Ureter (tissue), 1 donor: ENCODE measurements at regions not wholly inside any gene's neighbourhood (a gene's known extent, or its start where the extent isn't known, plus 50 kb on each side); places are given as distances from the start of the nearest gene placed in this dataset.
"Not testable (repeated sequence)": the region's sequence is repeated elsewhere in the genome, so short reads cannot be mapped to it uniquely, and the experiment has no call there.

Experiments used
- DNase-seq: peaks from one replicate; pipeline ENCODE4 v3.0.0-alpha.2; 2020; ENCODE audit warnings: low spot score
- donor health status: DM: yes; HTN: yes; CAD: no.

DNA sequence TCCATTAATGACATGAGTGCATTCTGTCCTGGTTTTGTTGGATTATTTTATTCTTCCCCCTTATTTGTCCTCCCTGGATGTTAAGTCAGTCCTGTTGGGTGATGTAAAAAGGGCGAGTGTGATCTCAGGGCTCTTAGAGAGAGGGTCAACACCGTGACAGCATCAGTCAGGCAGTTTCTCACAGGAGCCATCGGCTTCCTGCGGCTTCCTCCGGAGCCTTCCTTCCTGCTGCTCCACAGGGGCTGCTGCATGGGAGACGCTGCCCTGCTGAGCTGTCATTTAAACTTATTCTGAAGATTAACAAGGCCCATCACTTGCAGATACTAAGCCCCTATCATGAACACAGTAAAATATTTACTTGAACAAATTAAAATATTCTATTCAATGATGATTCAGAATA is 211.3 kb downstream of the SPATA31A1 start:
- not testable (repeated sequence) for DNase-seq

DNA sequence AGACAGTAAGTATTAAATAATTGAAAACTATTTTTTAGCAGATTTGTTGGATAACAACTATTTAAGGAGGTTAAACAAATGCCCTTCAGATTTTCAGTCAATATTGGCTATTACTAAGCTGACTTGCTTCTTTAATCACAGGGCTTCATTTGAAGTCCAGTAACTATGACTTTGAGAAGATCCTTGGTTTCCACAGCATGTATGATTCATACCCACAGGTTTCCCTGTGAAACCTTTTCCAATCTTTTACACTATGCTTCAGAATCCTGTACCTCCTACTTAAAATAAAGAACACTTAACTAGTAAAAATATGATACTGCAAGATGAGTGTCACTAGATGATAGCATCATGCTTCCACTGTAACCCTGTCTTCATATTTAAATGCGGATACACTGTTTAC is 211.9 kb downstream of the SPATA31A1 start:
- not testable (repeated sequence) for DNase-seq

DNA sequence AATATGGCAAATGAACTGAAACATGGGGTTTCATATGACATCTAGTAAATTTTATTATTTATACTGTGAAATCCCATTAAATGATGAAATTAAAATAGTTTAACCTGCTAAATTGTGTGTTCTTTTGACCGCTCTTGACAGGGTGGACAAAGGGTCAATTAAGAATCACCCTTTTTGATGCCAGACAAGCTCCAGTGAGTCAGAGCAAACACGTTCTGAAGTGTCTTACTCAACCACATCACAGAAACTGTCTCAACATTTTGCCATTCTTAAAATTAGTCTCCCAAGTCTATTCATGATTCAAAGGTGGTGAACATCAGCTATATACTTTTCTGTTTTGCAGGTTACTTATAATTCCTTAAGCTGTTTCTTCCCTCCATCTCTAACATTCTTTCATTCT is 213.4 kb downstream of the SPATA31A1 start:
- not testable (repeated sequence) for DNase-seq

DNA sequence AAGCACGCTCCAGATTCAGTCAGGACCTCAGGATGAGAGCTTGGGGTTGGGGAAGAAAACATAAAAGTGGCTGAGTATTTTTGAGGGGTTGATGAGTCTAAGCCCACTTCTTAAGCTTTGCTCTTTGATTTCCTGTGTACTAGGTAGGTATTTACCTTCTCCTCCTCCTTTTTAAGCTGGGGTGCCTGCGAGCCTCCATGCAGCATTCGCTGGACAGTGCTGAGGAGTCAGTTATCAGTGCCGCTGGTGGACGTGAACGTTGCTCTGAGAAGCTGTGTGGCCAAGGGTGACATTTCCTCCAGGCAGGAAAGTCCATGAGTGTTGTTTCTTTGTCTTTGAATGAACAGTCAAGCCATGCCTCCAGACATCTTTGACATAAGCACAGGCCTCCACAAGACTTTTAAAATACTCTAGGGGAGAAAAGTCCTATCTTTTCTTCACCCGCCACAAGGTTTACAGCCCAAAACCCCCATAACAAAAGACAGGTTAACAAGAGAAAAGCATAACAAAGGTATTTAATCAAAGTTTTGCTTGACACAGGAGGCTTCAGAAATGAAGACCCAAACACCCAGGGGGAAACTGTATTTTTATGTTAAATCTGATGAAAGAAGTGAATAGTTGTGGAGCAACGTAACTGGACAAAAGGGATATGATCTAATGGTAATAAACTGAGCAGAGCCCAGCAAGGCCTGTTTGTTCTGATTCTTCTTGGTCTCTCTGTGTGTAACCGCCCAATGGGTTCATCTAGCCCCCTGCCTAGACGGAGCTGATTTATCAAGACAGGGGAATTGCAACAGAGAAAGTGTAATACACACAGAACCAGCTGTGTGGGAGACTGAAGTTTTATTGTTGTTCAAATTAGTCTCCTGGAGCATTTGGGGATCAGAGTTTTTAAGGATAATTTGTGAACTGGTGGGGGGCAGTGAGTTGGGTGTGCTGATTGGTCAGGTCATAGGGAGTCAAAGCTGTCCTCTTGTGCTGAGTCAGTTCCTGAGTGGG is 217.9 kb downstream of the SPATA31A1 start:
- not testable (repeated sequence) for DNase-seq

DNA sequence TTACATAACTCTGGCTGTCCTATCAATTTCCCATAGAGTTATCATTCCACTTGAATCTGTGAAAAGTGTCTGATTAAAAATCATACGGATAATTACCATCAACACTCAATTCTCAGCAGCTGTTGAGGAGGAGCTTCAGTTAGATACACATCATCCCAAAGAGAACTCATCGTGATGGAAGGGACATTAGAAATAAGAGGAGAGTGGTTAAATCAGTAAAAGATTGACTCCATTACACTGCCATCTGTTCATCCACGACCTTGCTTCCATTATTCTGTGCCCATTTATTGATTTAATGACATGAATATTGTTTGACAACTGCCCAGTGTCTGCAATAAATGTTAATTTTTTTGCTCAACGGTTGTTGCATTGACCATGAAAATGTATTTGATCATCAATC is 223.5 kb downstream of the SPATA31A1 start:
- not testable (repeated sequence) for DNase-seq

DNA sequence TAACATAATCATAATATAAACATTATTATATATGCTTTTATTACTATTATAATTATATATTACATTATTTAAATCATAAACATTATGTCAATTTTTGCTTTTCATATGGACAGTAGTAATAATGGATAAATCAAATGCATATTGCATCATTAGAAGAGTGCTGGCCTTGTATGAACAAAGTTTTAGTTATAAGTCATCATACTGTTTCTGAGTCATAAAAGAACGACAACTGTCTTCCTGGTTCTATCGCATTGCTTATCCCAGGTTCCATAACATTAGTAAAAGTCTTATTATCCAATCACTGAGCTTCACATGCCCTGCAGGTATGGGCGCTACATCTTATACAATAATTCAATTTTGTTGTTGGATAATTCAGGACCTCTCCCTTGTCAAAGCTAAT is 225.8 kb downstream of the SPATA31A1 start:
- DNase-seq: not testable (repeated sequence)

DNA sequence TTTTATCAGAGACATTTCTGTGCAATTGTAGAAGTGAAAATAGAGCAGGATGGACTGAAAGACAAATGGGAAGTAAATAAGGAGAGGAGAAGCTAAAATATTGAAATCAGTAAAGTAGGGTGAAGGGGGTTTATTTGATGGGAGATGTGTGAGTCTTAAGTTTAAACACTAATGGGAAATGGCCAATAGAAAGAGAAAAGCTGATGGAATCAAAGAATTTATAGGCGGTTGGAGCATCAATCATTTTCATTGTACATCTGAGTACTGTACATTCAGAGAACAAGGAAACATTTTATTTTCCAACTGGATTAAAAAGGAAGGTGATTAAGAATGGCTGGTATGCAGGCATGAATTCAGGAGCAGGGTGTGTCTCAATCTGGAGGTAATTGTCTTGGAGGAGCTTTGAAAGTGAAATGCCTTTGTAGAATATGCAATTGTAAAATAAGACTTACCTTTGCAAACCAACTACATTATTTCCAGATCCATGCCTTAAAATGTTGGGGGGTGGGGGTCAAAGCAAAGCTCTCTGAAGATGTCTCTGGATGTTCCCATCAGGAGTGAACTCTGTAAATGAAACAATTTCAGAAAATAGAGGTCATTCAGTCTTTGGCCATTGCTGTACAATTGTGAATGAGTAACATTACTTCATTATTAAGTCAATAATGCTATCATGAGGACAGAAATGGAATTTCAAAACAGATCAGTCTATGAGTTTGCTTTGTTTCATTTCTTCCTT is 227.4 kb downstream of the SPATA31A1 start:
- DNase-seq: not testable (repeated sequence)

DNA sequence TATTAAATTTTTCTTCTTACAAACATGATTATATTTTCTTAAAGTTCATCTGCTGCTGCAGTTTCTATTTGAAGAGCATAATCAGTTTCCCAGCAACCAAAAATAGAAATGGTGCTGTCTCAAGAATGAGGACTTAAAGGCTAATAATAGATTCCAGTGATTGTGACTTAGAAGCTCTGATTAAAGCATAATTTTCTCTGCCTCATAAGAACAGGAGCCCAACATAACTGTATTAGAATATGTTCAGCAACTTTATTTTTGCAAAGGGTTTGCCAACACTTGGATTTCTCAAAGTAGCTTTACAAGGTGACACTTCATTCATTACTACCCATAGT is 227.9 kb downstream of the SPATA31A1 start:
- not testable (repeated sequence) for DNase-seq

DNA sequence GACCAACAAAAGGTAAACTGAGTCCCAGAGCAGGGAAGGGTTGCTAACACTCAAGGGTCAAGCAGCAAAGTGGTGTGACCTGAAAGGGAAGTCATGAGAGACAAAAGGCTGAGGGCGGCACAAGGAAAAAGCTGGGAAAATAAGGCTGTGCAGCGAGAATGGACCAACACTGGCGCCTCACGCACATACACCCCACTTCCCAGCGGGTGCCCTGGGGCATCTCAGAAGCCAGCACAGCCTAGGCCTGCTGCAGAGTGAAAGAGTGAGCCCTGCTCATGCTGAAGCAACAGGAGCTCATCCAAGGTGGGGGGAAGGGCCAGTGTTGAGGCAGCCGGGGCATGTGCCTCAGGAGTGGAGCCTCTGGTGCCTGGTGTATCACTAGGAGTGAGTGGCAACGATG is 229.8 kb downstream of the SPATA31A1 start:
- not testable (repeated sequence) for DNase-seq

DNA sequence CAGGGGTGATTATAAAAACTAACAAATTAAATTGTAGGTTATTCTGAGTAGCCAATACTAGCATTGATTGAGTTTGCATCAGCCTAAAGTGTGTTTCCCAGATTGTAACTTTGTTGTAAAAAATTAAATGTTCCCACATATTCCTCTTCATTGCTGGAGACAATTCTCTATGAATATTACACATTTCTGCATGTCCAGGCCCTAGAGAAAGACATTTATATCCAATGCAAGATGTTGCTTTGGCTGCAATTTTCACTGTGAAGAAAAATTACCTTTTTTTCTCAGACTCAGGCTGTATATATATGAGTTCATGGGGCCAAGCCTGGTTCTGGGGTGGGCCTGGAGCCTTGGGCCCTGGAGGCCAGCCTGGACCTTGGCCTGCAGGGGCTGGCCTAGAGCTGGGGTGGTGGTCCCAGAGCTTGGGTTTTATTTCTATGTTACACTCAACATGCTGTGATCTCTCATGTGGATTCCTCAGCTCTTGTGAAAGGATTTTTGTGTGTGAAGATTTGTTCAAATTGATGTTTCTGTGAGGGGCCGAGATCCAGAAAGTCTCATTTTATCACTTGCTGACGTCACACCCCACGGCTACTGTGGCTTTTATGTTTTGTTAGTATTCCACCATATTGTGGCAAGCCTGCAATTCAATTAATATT is 232.5 kb downstream of the SPATA31A1 start:
- no peak for DNase-seq

DNA sequence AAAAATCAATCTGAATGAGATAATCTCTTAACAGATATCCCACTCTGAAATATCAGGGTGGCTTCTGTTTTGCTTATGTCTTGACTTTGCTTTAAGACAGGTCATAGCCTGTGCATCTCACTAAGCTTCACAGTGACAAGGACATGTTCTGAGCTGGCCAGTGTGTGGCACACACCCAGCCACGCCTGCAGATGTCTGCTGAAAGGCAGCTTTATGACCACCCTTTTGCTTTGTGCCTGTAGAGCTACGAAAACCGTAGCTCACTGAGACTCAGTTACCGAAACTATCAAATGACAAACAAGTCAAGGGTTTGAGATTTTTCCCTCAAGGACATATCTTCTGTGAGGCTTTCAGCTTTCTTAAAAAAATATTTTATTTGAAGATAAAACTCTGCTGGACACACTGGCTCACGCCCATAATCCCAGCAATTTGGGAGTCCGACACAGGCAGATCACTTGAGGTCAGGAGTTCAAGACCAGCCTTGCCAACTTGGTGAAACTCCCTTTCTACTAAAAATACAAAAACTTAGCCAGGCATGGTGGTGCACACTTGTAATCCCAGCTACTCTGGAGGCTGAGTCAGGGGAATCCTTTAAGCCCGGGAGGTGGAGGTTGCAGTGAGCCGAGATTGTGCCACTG is 233.2 kb downstream of the SPATA31A1 start:
- DNase-seq: no peak

DNA sequence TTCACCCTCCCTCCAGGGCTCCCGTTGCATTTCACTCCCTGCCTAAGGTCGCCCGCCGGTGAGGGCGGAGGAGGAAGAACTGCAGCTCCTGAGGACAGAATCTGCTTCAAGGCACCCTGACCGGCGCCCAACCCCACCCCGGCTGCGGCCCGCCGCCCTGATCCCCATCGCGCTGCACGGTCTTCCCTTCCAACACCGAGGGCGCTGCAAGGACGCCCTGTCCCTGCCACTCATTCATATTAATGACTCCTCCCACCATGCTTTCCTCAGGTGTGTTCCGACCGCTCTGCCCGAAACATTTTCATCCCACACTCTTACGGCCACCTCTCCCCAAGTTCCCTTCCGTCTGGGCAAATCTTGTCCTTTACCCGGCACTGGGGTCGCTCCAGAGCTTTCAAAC is 248.6 kb downstream of the SPATA31A1 start:
- not testable (repeated sequence) for DNase-seq

DNA sequence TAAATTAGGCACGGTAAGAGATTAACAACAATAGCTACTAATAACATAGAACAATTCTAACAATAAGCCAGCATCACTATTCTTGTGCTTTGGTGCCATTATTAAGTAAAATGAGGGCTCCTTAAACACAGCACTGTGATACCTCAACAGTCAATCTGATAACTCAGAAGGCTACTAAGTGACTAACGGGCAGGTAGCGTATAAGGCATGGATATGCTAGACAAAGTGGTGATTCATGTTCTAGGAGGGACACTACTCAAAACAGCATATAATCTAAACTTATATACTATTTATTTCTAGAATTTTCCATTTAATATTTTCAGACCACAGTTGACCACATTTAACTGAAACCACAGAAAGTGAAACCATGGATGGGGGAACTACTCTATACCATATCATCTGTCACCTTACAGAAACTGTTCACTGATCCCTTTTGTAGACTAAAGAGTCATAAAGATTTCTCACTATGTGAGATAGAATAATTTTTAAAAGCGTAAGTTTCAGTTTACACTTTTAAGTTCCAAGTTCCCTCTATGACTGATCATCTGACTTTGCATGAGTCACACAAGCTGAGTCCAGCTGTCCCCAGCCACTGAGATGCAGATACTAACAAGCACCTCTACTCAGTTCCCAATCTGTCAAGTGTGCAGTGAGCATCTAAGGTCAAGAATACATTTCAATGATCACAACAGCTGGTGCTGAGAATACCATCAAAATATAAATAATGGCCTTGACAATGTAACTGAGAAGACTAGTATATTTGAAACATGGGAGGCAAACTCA is 256.2 kb downstream of the SPATA31A1 start:
- DNase-seq: not testable (repeated sequence)

DNA sequence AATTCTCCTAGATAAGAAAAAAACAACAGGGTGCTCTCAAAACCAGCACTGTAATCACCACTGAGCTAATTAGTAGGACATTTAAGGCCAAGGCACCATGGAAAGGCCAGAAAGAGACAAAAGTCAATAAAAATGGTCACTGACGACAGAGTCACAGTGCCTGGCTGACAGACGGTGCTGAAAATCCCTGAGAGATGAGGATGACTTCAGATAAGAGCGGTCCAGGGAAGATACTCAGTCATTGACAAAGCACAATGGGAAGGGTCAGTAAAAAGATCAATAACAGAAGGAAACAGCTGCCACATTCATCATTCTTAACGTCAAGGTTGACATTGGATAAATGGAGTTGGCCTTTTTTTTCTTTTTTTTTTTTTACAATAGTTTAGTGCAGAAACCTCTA is 261.0 kb downstream of the SPATA31A1 start:
- not testable (repeated sequence) for DNase-seq

DNA sequence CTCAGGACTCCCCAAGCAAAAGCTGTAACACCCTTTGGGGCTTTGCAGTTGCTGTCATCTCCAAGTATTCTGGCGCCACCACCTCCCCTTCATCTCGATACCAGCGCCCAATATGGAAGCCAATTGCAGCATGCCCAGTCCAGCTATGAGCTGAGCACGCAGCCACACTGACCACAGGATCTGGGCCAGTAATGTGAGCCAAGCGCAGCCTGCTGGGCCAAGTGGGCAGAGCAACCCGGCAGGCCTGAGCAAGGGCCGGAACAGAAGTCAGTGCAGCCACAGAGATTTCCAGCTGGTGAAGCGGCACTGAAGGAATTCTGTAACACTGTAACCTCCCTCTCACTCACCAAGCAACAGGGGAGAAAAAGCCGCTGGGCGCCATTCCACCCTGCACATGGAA is 268.6 kb downstream of the SPATA31A1 start:
- not testable (repeated sequence) for DNase-seq

DNA sequence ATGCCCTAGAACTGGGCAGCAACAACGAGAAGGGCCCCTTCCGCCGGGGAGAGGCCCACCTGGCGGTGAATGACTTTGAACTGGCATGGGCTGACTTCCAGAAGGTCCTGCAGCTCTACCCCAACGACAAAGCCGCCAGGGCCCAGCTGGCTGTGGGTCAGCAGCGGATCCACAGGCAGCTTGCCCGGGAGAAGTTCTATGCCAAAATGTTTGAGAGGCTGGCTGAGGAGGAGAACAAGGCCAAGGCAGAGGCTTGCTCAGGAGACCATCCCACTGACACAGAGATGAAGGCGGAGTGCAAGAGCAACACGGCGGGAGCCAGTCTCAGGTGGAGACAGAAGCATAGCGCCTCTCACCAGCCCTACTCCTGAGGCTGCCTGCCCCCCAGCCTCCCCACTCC is 276.6 kb downstream of the SPATA31A1 start:
- not testable (repeated sequence) for DNase-seq

DNA sequence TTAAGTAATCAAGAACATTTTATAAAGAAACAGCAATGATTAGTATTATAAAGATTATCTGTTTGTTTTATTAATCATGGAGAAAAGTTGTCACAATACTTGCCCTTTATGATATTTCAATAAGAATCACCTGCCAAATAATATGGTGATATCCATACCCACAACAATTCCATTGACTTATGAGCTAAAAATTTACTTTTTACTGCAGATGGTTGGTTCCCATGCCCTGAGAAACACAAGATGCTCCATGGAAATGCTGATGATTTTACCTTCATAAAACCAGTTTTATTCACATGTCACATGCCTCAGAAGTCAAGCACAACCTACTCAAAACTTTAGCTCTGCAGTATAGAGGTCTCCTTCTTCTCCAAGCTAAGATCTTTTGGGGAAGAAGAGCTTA is 293.6 kb downstream of the SPATA31A1 start:
- DNase-seq: not testable (repeated sequence)

DNA sequence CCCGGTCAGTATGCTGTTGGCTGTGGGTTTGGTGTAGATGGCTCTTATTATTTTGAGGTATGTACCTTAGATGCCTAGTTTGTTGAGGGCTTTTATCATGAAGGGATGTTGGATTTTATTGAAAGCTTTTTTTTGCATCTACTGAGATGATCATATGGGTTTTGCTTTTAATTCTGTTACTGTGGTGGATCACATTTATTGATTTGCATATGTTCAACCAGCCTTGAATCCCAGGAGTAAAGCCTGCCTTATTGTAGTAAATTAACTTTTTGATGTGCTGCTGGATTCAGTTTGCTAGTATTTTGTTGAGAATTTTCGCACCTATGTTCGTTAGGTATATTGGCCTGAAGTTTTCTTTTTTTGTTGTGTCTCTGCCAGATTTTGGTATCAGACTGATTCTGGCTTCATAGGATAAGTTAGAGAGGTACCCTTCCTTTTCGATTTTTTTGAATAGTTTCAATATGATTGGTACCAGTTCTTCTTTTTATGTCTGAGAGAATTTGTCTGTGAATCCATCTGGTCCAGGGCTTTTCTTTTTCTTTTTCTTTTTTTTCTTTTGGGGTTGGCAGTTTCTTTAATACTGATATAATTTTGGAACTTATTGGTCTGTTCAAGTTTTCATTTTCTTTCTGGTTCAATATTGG is 301.6 kb downstream of the SPATA31A1 start:
- not testable (repeated sequence) for DNase-seq

DNA sequence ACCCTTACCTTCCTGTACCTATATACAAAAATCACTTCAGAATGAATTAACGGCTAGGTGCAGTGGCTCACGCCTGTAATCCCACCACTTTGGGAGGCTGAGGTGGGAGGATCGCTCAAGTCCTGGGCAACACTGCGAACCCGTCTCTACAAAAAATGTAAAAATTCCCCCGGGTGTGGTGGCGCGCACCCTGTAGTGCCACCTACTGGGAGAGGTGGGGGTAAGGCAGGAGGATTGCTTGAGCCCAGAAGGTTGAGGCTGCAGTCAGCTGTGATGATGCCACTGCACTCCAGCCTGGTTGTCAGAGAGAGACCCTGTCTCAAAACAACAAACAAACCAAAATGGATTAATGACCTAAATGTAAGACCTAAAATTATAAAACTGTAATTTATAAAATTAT is 307.6 kb downstream of the SPATA31A1 start:
- not testable (repeated sequence) for DNase-seq

DNA sequence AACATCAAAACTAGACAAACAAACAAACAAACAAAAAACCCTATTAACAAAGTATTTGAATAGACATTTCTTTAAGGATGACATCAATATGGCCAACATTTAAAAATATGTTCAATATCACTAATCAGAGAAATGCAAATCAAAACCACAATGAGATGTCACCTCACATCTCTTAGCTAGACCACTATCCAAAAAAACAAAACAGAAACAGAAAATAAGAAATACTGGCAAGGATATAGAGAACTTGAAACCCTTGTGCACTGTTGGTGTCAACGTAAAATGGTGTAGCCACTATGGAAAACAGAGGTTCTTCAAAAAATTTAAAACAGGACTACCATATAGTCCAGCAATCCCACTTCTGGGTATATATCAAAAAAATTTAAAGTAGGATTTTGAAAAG is 308.2 kb downstream of the SPATA31A1 start:
- DNase-seq: not testable (repeated sequence)
